ENCODE measurements at regions not wholly inside any gene's neighbourhood (a gene's known extent, or its start where the extent isn't known, plus 50 kb on each side); places are given as distances from the start of the nearest gene placed in this dataset.

- no peak for DNase-seq
Measured at GRCh38 chr5:26828294-26828693, 210.1 kb downstream of the CDH9 start.

GRCh38 chr5:26813235-26813634, 225.2 kb downstream of the CDH9 start:
- DNase-seq, result no peak

GRCh38 chr5:26812714-26813113, 225.7 kb downstream of the CDH9 start:
- DNase-seq, result no peak

GRCh38 chr5:26807231-26808199, 230.9 kb downstream of the CDH9 start:
- DNase-seq, result no peak

- no peak for DNase-seq
Measured at GRCh38 chr5:26805076-26805475, 233.3 kb downstream of the CDH9 start.

- DNase-seq, result no peak
Measured at GRCh38 chr5:26802944-26803343, 235.4 kb downstream of the CDH9 start.

GRCh38 chr5:26791433-26791832, 247.0 kb downstream of the CDH9 start:
- DNase-seq, result peak; percentile 1

GRCh38 chr5:26791021-26791420, 247.4 kb downstream of the CDH9 start:
- no peak for DNase-seq

- peak; percentile 0 for DNase-seq
Measured at GRCh38 chr5:26763215-26763614, 275.2 kb downstream of the CDH9 start.

- no peak for DNase-seq
Measured at GRCh38 chr5:26761446-26761845, 276.9 kb downstream of the CDH9 start.

- no peak for DNase-seq
Measured at GRCh38 chr5:26761045-26761444, 277.3 kb downstream of the CDH9 start.

- DNase-seq, result no peak
Measured at GRCh38 chr5:26757941-26758340, 280.4 kb downstream of the CDH9 start.

GRCh38 chr5:26749829-26750228, 288.6 kb downstream of the CDH9 start:
- DNase-seq, result no peak

GRCh38 chr5:26740182-26740581, 298.2 kb downstream of the CDH9 start:
- DNase-seq, result no peak

- no peak for DNase-seq
Measured at GRCh38 chr5:26737348-26738265, 300.8 kb downstream of the CDH9 start.

GRCh38 chr5:26727916-26728315, 310.5 kb downstream of the CDH9 start:
- DNase-seq, result no peak

- no peak for DNase-seq
Measured at GRCh38 chr5:26719803-26720202, 318.6 kb downstream of the CDH9 start.

- DNase-seq, result no peak
Measured at GRCh38 chr5:26700759-26701384, 337.5 kb downstream of the CDH9 start.

GRCh38 chr5:26692952-26693351, 345.4 kb downstream of the CDH9 start:
- no peak for DNase-seq

GRCh38 chr5:26691486-26691885, 346.9 kb downstream of the CDH9 start:
- DNase-seq, result no peak

GRCh38 chr5:26690511-26690910, 347.9 kb downstream of the CDH9 start:
- DNase-seq, result no peak

- no peak for DNase-seq
Measured at GRCh38 chr5:26681861-26682260, 356.5 kb downstream of the CDH9 start.

- DNase-seq, result no peak
Measured at GRCh38 chr5:26674846-26675245, 363.5 kb downstream of the CDH9 start.

Measured in fibroblast of skin of right quadriceps (primary cell).